GM13976 (cell line): ENCODE measurements at regions not wholly inside any gene's neighbourhood (a gene's known extent, or its start where the extent isn't known, plus 50 kb on each side); places are given as distances from the start of the nearest gene placed in this dataset.

Source experiments
- DNase-seq: peaks from one replicate; pipeline ENCODE4 v3.0.0; 2012; ENCODE audit warnings: low spot score
- in situ Hi-C: fragments of 300-500 bp; cut with MboI; formaldehyde crosslinking; loops from one replicate; pipeline ENCODE4 v1.12.0; 2022; ENCODE audit warnings: low sequenced_read_pairs, mixed read lengths, inconsistent platforms; ENCODE audit not compliant: unreplicated experiment
- TF ChIP-seq, protein P1 (sequence below): IDR thresholded peaks from 2 replicates; pipeline ENCODE4 v1.5.1; 2012; ENCODE audit warnings: borderline replicate concordance, mild to moderate bottlenecking; ENCODE audit not compliant: insufficient read depth; ENCODE audit errors: extremely low read depth, missing control alignments, control extremely low read depth

DNA sequence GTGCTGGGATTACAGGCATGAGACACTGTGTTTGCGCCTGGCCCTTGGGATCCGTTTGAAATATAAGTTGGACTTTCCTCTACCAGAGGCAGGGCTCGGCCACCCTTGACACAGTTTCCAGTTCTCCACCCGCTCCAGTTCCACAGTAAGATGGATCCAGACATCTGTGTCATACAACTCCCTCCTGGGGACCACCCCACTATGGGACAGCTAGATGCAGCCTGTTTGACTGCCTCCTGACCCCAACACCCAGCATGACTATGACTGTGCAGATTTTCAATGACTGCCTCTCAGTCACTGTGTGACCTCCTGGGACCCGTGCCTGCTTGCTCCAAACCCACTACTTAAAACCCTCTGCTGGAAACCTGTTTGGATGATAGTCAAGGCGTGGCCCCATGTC, 166.7 kb downstream of the IRF8 start:
- no peak for DNase-seq
- in situ Hi-C loops: no loop called here
- TF ChIP-seq, protein P1, sequence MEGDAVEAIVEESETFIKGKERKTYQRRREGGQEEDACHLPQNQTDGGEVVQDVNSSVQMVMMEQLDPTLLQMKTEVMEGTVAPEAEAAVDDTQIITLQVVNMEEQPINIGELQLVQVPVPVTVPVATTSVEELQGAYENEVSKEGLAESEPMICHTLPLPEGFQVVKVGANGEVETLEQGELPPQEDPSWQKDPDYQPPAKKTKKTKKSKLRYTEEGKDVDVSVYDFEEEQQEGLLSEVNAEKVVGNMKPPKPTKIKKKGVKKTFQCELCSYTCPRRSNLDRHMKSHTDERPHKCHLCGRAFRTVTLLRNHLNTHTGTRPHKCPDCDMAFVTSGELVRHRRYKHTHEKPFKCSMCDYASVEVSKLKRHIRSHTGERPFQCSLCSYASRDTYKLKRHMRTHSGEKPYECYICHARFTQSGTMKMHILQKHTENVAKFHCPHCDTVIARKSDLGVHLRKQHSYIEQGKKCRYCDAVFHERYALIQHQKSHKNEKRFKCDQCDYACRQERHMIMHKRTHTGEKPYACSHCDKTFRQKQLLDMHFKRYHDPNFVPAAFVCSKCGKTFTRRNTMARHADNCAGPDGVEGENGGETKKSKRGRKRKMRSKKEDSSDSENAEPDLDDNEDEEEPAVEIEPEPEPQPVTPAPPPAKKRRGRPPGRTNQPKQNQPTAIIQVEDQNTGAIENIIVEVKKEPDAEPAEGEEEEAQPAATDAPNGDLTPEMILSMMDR: no peak

DNA sequence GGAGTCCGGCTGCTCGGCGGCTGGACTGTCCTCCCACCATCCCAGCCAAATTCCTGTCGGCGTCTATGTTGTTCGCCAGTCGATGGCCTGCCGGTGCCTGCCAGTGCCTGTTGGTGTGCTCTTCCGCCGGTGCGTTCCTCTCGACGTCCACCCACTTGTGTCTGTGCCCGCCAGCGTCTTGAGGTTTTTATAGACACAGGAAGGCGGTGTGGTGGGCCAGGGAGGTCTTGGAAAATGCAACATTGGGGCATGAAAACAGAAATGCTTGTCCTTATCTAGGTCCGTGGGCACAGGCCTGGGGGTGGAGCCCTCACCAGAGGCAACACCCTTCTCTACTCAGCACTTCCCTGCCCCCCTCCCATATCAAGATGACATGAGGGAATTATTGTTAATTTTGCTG, 167.8 kb downstream of the IRF8 start:
- no peak for DNase-seq
- in situ Hi-C loops: no loop called here
- TF ChIP-seq, protein P1: no peak

DNA sequence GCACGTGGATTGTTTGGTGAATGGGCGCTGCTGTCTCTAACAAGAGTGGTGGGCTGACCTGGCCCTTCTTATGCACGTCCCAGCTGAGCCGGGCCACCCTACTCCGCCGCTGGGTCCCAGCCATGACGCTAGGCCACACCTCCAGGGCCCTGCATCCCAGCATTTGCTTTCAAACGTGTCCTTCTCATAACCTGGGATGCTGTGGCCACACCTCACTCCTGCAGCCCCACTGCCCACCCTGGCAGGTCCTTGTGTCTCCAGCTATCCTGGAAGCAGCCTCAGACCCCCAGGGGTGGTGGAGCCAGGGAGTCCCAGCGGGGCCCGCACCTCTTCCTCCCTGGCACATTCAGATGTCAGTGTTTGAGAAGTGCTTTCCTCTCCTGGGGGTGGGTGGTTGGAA, 168.6 kb downstream of the IRF8 start:
- TF ChIP-seq, protein P1: no peak
- in situ Hi-C loops: no loop called here
- no peak for DNase-seq

DNA sequence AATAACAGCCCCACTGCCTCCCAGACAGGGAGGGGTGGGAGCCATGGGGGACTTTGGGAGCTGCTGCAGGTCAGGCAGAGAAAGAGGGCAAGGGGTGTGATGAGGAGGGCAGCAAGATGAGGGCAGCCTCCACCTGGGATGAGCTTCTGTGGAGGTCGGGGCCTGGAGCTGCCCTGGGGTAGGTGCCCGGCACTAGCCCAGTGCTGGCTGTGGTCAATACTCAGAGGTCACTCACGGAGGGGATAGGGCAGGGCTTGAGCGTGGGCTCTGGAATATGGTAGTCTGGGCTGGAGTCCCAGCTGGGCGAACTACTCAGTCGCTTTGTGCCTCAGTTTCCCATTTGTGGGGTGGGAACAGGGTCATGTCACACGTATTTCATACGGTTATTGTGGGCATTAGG, 169.0 kb downstream of the IRF8 start:
- no peak for DNase-seq
- in situ Hi-C loops: no loop called here
- TF ChIP-seq, protein P1: no peak

DNA sequence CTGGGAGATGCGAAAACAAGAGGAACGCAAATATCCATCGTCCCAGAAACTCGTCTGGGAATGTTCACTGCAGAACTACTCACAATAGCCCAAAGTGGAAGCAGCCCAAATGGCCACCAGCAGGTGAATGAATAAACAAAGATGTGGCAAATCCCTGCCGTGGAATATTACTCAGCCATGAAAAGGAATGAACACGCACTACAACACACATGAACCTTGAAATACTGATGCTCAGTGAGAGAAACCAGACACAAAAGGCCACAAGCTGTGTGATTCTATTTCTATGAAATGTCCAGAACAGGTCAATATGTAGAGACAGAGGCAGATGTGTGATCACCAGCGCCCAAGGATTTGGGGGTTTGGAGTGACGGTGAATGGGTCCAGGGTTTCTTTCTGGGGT, 169.8 kb downstream of the IRF8 start:
- TF ChIP-seq, protein P1: no peak
- in situ Hi-C loops: no loop called here

DNA sequence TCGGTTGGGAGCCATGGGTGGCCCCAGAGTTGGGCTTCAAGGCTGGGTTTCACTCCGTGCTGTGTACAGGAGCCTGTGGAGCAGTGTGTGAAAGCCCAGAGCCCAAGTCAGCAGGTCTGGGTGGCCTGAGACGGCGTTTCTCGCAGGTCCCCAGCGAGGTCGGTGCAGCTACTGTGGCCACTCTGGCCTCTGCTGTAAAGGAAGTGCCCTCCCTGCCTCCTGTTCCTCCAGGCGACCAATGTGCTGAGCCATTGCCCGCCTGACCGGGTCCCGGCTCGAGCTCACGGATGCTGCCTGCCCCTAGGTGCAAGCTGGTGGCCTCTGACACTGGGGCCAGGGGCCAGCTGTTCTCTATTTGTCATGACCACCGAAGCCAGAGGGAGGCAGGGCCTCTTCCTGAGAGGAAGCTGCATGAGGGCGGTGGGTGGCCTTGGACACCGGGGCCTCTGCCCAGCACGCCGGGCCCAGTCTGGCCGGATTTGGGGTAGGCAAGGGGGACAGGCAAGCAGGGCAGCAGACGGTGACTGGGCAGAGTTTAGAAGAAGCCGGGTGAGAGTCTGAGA, 170.9 kb downstream of the IRF8 start:
- in situ Hi-C loops: no loop called here

More for the DNA sequence above, 169.8 kb downstream of the IRF8 start:
- DNase-seq: no peak

More for the DNA sequence above, 170.9 kb downstream of the IRF8 start:
- DNase-seq: no peak
- TF ChIP-seq, protein P1: no peak
